ENCODE measurements at regions not wholly inside any gene's neighbourhood (a gene's known extent, or its start where the extent isn't known, plus 50 kb on each side); places are given as distances from the start of the nearest gene placed in this dataset.
A peak's percentile ranks its signal among the peaks of the same experiment; 100 is the strongest.

DNA sequence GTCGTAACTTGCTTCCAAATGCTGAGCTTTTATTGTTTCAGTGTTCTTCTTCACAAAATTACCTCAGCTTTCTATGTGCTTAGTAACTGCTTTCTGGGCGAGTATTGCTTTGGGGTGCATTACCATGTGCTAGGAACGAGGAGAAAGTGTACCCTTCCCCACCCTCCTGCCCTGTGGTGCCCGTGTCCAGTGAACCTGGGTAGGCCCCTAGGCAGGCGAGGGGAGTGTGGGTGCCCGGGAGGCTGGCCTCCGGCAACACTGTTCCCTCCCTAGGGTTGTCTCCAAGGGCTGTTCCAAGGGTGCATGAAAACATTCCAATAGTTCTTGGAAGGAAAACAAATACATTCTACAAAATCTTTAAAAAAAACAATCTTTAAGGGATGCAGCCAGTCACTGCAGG is 216.5 kb upstream of the SOX1 start:
- Mint-ChIP-seq H3K27ac (no peak overlapping the region), H3K9me3 (no peaks in the 10 kb centered on the region), H3K27me3 (peaks cover 46% of the 10 kb centered on the region), H3K4me1 (ENCODE audit: unreplicated experiment) (peaks cover 23% of the 10 kb centered on the region), H3K36me3 (no peaks in the 10 kb centered on the region), H3K4me3 (no peak overlapping the region)
- DNase-seq (ENCODE audit: extremely low spot score, unreplicated experiment): peak; percentile 51
- TF ChIP-seq, protein P1, sequence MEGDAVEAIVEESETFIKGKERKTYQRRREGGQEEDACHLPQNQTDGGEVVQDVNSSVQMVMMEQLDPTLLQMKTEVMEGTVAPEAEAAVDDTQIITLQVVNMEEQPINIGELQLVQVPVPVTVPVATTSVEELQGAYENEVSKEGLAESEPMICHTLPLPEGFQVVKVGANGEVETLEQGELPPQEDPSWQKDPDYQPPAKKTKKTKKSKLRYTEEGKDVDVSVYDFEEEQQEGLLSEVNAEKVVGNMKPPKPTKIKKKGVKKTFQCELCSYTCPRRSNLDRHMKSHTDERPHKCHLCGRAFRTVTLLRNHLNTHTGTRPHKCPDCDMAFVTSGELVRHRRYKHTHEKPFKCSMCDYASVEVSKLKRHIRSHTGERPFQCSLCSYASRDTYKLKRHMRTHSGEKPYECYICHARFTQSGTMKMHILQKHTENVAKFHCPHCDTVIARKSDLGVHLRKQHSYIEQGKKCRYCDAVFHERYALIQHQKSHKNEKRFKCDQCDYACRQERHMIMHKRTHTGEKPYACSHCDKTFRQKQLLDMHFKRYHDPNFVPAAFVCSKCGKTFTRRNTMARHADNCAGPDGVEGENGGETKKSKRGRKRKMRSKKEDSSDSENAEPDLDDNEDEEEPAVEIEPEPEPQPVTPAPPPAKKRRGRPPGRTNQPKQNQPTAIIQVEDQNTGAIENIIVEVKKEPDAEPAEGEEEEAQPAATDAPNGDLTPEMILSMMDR (conservative IDR thresholded peaks at IDR 0.05): no peak

DNA sequence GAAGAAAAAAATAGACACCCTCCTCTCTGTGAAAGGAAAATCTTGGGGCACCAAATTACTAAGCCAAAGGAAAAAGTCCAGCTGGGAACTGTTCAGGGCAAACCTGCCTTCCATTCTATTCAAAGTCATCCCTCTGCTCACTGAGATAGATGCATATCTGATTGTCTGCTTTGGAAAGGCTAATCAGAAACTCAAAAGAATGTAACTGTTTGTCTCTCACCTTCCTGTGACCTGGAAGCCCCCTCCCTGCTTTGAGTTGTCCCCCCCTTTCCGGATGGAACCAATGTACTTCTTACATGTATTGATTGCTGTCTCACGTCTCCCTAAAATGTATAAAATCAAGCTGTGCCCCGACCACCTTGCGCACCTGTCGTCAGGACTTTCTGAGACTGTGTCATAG is 216.0 kb upstream of the SOX1 start:
- H3K27me3 Mint-ChIP-seq: peaks cover 45% of the 10 kb centered on the region
- TF ChIP-seq, protein P1 (conservative IDR thresholded peaks at IDR 0.05): no peak
- H3K4me3 Mint-ChIP-seq: no peak overlapping the region
- H3K36me3 Mint-ChIP-seq: no peaks in the 10 kb centered on the region
- no peak overlapping the region for H3K27ac Mint-ChIP-seq
- H3K9me3 Mint-ChIP-seq: no peaks in the 10 kb centered on the region
- peaks cover 23% of the 10 kb centered on the region for H3K4me1 Mint-ChIP-seq (ENCODE audit: unreplicated experiment)
- peak; percentile 13 for DNase-seq (ENCODE audit: extremely low spot score, unreplicated experiment)

DNA sequence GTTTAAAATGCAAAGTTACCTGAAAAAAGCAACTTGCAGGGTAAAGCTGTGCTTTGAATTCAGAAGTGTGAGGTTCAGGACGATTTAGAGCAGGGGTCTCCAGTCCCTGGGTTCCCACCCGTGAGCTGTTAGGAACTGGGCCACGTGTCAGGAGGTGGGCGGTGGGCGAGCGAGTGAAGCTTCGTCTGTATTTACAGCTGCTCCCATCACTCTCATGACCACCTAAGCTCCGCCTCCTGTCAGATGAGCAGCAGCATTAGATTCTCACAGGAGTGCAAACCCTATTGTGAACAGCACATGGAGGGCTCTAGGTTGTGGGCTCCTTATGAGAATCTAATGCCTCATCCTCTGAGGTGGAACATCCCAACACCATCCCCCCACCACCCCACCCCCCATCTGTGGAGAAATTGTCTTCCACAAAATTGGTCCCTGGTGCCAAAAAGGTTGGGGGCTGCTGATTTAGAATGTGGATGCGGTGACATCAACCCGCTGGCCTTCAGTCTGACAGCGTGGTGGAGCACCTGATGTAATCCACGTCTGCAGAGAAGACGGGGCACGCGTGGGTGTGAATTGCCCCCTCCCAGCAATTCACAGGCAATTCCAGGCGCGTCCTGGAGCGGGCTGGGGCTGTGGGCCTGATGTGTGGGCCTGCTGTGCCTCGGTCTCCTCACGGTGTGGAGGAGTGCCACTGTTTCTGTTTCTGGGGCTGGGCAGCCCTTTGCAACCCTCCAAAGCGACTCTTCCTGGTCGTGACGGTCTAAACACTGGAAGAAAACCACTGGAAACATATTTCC is 214.0 kb upstream of the SOX1 start:
- peaks cover 16% of the 10 kb centered on the region for H3K4me1 Mint-ChIP-seq (ENCODE audit: unreplicated experiment)
- no peaks in the 10 kb centered on the region for H3K36me3 Mint-ChIP-seq
- H3K4me3 Mint-ChIP-seq: peak overlapping the region; percentile 67
- H3K27ac Mint-ChIP-seq: peak overlapping the region; percentile 77
- DNase-seq (ENCODE audit: extremely low spot score, unreplicated experiment): peak; percentile 63
- H3K27me3 Mint-ChIP-seq: peaks cover 42% of the 10 kb centered on the region
- H3K9me3 Mint-ChIP-seq: no peaks in the 10 kb centered on the region
- TF ChIP-seq, protein P1 (conservative IDR thresholded peaks at IDR 0.05): no peak

DNA sequence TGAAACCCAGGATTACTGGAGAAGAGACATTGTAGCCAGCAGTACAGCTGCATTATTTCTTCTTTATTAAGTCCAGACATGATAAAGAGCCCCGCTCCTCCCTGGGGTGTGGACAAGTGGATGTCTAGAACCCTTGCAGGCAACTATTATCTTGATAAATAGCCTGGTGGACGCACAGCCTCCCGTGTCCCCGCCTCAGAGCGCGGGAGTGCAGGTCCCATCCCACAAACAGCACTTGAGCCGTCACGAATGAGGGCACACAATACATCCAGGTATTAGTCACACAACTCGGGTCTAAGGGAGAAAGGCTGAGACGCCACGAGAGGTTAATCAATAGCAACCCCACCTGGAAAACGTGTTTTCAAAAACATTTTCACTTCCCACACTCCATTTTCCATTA is 213.2 kb upstream of the SOX1 start:
- peak; percentile 66 for DNase-seq (ENCODE audit: extremely low spot score, unreplicated experiment)
- Mint-ChIP-seq H3K27ac (peak overlapping the region; percentile 77), H3K27me3 (peaks cover 36% of the 10 kb centered on the region), H3K4me1 (ENCODE audit: unreplicated experiment) (peaks cover 16% of the 10 kb centered on the region), H3K36me3 (no peaks in the 10 kb centered on the region), H3K4me3 (peak overlapping the region; percentile 67), H3K9me3 (no peaks in the 10 kb centered on the region)
- TF ChIP-seq, protein P1 (conservative IDR thresholded peaks at IDR 0.05): no peak

DNA sequence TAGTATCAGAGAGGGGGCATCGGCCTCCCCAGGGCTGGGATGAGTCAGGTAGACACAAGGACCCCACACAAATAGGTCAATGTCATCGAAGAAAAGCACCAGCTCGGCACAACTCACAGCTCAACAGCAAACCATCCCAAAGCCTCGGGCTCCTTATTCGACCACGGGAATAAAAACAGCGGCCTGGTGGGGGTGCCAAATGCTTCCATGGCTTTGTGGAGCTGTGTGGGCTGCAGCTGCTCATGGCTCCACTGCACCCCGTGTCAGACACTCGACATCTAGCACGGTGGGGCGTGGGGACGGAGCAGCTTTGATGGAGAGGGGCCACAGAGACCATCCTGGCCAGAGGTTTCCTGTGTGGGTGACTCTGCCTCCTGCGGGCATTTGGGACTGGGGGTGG is 212.5 kb upstream of the SOX1 start:
- Mint-ChIP-seq H3K36me3 (no peaks in the 10 kb centered on the region), H3K4me1 (ENCODE audit: unreplicated experiment) (peaks cover 16% of the 10 kb centered on the region), H3K9me3 (no peaks in the 10 kb centered on the region), H3K27ac (no peak overlapping the region), H3K4me3 (no peak overlapping the region), H3K27me3 (peaks cover 36% of the 10 kb centered on the region)
- TF ChIP-seq, protein P1 (conservative IDR thresholded peaks at IDR 0.05): no peak
- peak; percentile 60 for DNase-seq (ENCODE audit: extremely low spot score, unreplicated experiment)
